IPS DF 6.9 (cell line): ENCODE measurements at regions not wholly inside any gene's neighbourhood (a gene's known extent, or its start where the extent isn't known, plus 50 kb on each side); places are given as distances from the start of the nearest gene placed in this dataset.
"Not testable (repeated sequence)": the region's sequence is repeated elsewhere in the genome, so short reads cannot be mapped to it uniquely, and the experiment has no call there.

Experiments
- DNase-seq: peaks from one replicate; pipeline ENCODE4 v3.0.0-alpha.2; 2013; ENCODE audit warnings: low read depth, low spot score
- H3K27ac ChIP-seq: one replicate; pipeline ENCODE4 v1.5.1; 2013; ENCODE audit warnings: low read length, control low read depth
- H3K27me3 ChIP-seq: 2 replicates; pipeline ENCODE4 v1.6.1; 2013; ENCODE audit warnings: mild to moderate bottlenecking, low read length; ENCODE audit not compliant: control insufficient read depth, insufficient read depth
- H3K36me3 ChIP-seq: 2 replicates; pipeline ENCODE4 v1.6.1; 2013; ENCODE audit warnings: low read length; ENCODE audit not compliant: control insufficient read depth, insufficient read depth
- H3K4me1 ChIP-seq: 2 replicates; pipeline ENCODE4 v1.6.1; 2013; ENCODE audit warnings: low read length; ENCODE audit not compliant: control insufficient read depth, insufficient read depth
- H3K4me3 ChIP-seq: 2 replicates; pipeline ENCODE4 v1.5.1; 2013; ENCODE audit warnings: mild to moderate bottlenecking, low read length
- H3K9me3 ChIP-seq: 2 replicates; pipeline ENCODE4 v1.6.1; 2013; ENCODE audit warnings: low read length, inconsistent platforms; ENCODE audit not compliant: control insufficient read depth, insufficient read depth
- WGBS: extraction: QIAGEN DNeasy Blood & Tissue Kit; methylation state at CpG from one replicate; pipeline ENCODE4 v1.1.7; 2013; ENCODE audit warnings: mixed read lengths, missing lambda C conversion rate; ENCODE audit not compliant: insufficient read length, insufficient coverage; 5-methylcytosine and 5-hydroxymethylcytosine counted together

DNA sequence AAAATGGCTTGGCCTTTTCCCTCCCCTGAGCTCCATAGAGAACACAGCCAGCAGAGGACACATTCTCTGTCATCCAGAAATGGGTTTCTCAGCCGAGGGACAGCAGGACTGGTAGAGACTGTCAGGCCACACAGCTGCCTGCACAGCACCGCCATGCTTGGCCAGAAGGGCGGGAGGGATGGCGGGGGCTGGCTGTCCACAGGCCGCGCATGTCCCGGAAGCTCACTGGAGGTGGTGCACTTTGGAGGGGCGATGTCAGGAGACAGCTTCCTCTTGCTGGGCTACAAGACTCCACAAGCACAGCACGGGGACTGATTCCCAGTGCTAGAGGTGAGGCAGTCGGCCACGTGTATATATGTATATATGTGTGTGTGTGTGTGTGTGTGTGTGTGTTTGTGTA lies 125.3 kb downstream of the GOLGA6L4 start:
- H3K36me3 ChIP-seq, H3K27me3 ChIP-seq, H3K9me3 ChIP-seq, DNase-seq, H3K4me3 ChIP-seq, H3K4me1 ChIP-seq, H3K27ac ChIP-seq: not testable (repeated sequence)
- no CpG with 5 or more reads among the region's 11 CpGs for WGBS

DNA sequence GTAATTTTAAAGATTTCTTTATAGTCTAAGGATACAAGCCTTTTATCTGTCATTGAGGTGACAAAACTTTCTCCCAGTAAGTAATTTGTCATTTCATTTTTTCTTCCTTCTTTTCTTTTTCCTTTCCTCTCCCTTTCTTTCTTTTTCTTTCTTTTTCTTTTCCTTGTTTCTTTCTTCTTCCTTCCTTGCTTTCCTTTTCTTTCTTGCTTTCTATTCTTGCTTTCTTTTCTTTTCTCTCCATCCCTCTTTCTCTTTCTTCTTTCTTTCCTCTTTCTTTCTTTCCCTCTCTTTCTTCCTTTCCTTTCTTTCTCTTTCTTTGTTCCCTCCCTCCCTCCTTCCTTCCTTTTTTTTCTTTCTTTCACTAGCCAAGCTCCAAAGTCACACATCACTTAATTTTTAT lies 148.8 kb downstream of the GOLGA6L4 start:
- not testable (repeated sequence) for H3K27me3 ChIP-seq, DNase-seq, H3K36me3 ChIP-seq, H3K27ac ChIP-seq, H3K4me3 ChIP-seq, H3K9me3 ChIP-seq, H3K4me1 ChIP-seq

DNA sequence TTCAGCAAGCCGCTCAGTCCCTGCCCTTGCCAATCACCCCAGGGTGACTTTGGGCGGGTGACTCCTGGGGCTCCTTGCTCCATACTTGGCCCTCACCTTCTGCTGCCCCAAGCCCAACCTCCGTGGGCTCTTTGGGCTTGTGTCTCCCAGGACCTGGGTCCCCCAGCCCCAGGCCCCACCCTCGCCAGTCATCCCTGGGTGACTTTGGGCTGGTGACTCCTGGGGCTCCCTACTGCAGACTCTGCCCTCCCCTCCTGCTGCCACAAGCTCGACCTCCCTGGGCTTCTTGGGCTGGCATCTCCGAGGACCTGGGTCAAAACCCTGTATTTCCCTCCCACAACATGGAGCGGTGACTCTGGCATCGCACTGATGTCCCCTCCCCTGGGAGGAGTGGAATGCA lies 151.5 kb downstream of the GOLGA6L4 start:
- no peaks in the 10 kb centered on the region for H3K27me3 ChIP-seq
- H3K27ac ChIP-seq: no peak overlapping the region
- H3K4me3 ChIP-seq: no peak overlapping the region
- no peaks in the 10 kb centered on the region for H3K9me3 ChIP-seq
- no CpG with 5 or more reads among the region's 8 CpGs for WGBS
- no peaks in the 10 kb centered on the region for H3K4me1 ChIP-seq
- H3K36me3 ChIP-seq: no peaks in the 10 kb centered on the region
- DNase-seq: no peak

DNA sequence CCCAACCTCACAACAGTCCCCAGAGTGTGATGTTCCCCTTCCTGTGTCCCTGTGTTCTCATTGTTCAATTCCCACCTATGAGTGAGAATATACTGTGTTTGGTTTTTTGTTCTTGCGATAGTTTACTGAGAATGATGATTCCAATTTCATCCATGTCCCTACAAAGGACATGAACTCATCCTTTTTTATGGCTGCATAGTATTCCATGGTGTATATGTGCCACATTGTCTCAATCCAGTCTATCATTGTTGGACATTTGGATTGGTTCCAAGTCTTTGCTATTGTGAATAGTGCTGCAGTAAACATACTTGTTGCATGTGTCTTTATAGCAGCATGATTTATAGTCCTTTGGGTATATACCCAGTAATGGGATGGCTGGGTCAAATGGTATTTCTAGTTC lies 152.6 kb downstream of the GOLGA6L4 start:
- H3K9me3 ChIP-seq, H3K4me3 ChIP-seq, H3K4me1 ChIP-seq, H3K27ac ChIP-seq, H3K27me3 ChIP-seq, H3K36me3 ChIP-seq, DNase-seq: not testable (repeated sequence)
- WGBS: no CpG with 5 or more reads among the region's 1 CpG

DNA sequence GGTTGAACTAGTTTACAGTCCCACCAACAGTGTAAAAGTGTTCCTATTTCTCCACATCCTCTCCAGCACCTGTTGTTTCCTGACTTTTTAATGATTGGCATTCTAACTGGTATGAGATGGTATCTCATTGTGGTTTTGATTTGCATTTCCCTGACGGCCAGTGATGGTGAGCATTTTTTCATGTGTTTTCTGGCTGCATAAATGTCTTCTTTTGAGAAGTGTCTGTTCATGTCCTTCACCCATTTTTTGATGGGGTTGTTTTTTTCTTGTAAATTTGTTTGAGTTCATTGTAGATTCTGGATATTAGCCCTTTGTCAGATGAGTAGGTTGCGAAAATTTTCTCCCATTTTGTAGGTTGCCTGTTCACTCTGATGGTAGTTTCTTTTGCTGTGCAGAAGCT lies 153.1 kb downstream of the GOLGA6L4 start:
- not testable (repeated sequence) for H3K27me3 ChIP-seq, DNase-seq, H3K27ac ChIP-seq, H3K9me3 ChIP-seq, H3K36me3 ChIP-seq, H3K4me3 ChIP-seq, H3K4me1 ChIP-seq
- no CpG with 5 or more reads among the region's 2 CpGs for WGBS

DNA sequence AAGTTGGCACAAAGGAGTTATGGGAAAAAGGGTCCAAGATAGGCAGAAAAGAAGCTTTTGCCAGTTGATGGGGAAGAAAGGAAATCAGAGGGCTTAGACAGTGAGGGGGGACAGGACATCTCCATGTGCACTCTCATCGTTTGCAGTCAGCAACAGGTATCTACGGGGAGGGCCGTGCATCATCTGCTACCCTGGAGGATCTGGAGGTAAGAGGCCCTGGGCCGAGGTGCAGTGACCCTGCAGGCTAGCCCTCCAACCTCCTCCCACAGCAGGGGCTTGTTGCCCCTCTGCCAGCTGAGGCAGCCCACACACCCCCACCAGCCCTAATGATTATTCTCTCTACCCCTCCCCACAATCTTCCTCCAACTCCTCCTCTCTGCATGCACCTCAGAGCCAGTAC lies 154.8 kb downstream of the GOLGA6L4 start:
- DNase-seq, H3K27ac ChIP-seq, H3K4me1 ChIP-seq, H3K36me3 ChIP-seq, H3K9me3 ChIP-seq, H3K4me3 ChIP-seq, H3K27me3 ChIP-seq: not testable (repeated sequence)
- no CpG with 5 or more reads among the region's 4 CpGs for WGBS

DNA sequence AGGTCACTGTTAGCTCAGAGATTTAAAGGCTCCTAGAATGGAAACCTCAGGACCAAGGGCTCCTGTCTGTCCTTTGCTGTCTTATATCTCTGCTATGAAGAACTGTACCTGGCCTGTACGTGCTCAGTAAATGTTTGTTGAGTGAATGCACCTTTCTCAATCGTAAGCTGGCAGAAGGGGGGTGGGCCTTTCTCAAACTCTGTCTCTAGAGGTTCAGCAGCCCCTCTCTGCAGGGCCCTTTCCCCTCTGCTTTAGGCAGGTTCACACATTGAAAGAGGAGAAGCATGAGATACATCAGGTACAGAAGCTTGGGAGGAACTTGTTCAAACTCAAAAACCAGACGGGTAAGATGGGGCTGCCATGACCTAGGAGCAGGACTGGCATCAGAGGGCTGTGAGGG lies 155.6 kb downstream of the GOLGA6L4 start:
- Histone ChIP-seq H3K36me3 (no peaks in the 10 kb centered on the region), H3K27me3 (no peaks in the 10 kb centered on the region), H3K9me3 (no peaks in the 10 kb centered on the region), H3K4me1 (no peaks in the 10 kb centered on the region), H3K27ac (no peak overlapping the region), H3K4me3 (no peak overlapping the region)
- DNase-seq: no peak
- no CpG with 5 or more reads among the region's 3 CpGs for WGBS

DNA sequence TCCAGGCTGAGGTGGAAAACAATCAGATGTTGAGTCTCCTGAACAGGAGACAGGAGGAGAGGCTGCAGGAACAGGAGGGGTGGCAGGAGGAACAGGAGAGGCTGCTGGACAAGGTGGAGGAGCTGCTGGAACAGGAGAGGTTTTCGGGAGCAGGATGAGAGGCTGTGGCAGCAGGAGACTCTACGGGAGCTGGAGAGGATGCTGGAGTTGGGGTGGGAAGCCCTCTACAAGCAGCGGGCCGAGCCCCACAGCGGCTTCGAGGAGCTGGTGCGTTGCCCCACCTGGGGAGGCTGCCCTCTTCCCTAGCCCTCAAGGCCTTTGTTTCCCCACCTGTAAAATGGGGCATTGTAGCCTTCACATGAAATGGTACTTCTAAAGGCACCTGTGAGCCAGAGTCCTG lies 156.4 kb downstream of the GOLGA6L4 start:
- not testable (repeated sequence) for H3K9me3 ChIP-seq, DNase-seq, H3K36me3 ChIP-seq, H3K4me1 ChIP-seq, H3K27me3 ChIP-seq, H3K4me3 ChIP-seq, H3K27ac ChIP-seq
- no CpG with 5 or more reads among the region's 7 CpGs for WGBS

DNA sequence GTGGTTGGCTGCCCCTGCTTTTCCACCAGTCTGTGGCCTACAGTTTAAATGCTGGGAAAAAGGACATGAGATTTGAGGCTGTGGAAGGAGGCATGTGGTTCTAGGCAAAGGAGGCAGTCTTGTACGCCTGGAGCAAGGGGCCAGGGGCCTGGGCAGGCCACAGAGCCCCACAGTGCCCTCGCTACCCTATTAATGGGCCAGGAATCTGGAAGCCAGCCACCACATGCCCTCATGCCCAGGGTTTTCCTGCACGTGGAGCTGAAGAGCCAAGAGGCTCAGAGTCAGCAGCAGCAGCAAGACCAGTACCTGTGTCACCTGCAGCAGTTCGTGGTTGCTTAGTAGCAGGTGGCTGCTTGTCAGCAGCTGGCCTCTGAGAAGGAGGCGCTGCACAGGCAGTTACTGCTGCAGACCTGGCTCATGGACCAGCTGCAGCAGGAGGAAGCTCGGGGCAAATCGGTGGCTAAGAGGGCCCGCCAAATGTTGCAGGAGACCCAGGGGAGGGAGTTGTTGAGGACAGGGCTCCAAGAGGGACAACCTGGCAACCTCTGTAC lies 157.9 kb downstream of the GOLGA6L4 start:
- H3K4me1 ChIP-seq, H3K4me3 ChIP-seq, H3K27ac ChIP-seq, H3K27me3 ChIP-seq, H3K9me3 ChIP-seq, DNase-seq, H3K36me3 ChIP-seq: not testable (repeated sequence)
- no CpG with 5 or more reads among the region's 8 CpGs for WGBS

DNA sequence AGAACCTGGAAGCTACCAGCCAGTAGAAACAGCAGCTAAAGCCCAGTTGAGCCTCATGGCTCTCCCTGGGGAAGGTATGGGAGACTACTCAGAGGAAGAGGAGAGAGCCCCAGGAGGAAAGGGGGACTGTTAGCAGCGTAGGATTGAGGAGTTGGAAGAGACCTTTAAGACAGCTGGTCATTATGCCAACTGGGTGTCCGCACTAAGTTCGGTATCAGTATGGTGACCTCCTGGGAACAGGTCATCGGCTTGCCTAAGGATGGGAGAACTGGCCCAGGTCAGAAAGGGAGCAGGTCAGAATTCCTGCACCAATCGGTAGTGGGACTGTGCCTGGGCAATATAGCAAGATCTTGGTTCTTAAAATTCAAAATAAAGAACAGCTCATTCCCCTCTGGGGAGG lies 158.4 kb downstream of the GOLGA6L4 start:
- not testable (repeated sequence) for H3K9me3 ChIP-seq, H3K27me3 ChIP-seq, H3K27ac ChIP-seq, H3K4me3 ChIP-seq, H3K4me1 ChIP-seq, H3K36me3 ChIP-seq, DNase-seq
- WGBS: no CpG with 5 or more reads among the region's 5 CpGs

DNA sequence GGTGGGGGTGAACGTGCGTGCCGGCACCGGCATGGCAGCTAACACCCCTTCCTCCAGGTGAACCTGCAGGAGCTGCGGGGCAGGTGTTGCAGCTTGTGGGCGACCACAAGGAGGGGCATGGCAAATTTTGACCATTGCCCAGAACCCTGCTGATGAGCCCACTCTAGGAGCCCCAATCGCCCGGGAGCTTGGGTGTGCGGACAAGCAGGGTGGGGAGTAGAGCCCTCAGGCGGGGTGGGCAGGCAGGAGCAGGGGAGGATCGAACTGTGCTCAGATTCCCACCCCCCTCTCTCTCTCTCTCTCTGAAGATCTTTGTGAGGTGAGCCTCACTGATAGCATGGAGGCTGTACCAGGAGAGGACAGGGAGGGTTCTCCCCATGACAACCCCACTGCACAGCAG lies 159.8 kb downstream of the GOLGA6L4 start:
- WGBS: no CpG with 5 or more reads among the region's 11 CpGs
- H3K9me3 ChIP-seq, DNase-seq, H3K4me3 ChIP-seq, H3K36me3 ChIP-seq, H3K4me1 ChIP-seq, H3K27ac ChIP-seq, H3K27me3 ChIP-seq: not testable (repeated sequence)
